DOHH2 (cell line): ENCODE measurements at regions not wholly inside any gene's neighbourhood (a gene's known extent, or its start where the extent isn't known, plus 50 kb on each side); places are given as distances from the start of the nearest gene placed in this dataset.
"Not testable (repeated sequence)": the region's sequence is repeated elsewhere in the genome, so short reads cannot be mapped to it uniquely, and the experiment has no call there.

ENCODE experiments used
- H3F3A ChIP-seq: fragments of 200-600 bp; sonication (generic), shearing (Covaris generic); 2 replicates; pipeline ENCODE4 v1.6.0; 2016; ENCODE audit warnings: antibody characterized with exemption, mild to moderate bottlenecking; ENCODE audit not compliant: control insufficient read depth, insufficient read depth
- H3K27ac ChIP-seq: fragments of 200-600 bp; sonication (generic); 2 replicates; pipeline ENCODE4 v1.5.1; 2014; ENCODE audit warnings: low read depth, mild to moderate bottlenecking, low read length, moderate library complexity
- H3K27me3 ChIP-seq: fragments of 200-600 bp; sonication (generic); 2 replicates; pipeline ENCODE4 v1.6.1; 2014; ENCODE audit warnings: mild to moderate bottlenecking, low read length, mixed read lengths; ENCODE audit not compliant: control insufficient read depth
- H3K36me3 ChIP-seq: fragments of 200-600 bp; sonication (generic); 2 replicates; pipeline ENCODE4 v1.6.1; 2014; ENCODE audit warnings: mild to moderate bottlenecking, low read length, moderate library complexity, mixed read lengths; ENCODE audit not compliant: control insufficient read depth
- H3K4me1 ChIP-seq: fragments of 200-600 bp; sonication (generic); 2 replicates; pipeline ENCODE4 v1.6.1; 2014; ENCODE audit warnings: mild to moderate bottlenecking, low read length, mixed read lengths; ENCODE audit not compliant: control insufficient read depth
- H3K4me2 ChIP-seq: fragments of 200-600 bp; sonication (generic); 2 replicates; pipeline ENCODE4 v1.6.0; 2014; ENCODE audit warnings: mild to moderate bottlenecking, low read length, moderate library complexity
- H3K4me3 ChIP-seq: fragments of 200-600 bp; sonication (generic); 2 replicates; pipeline ENCODE4 v1.5.1; 2014; ENCODE audit warnings: mild to moderate bottlenecking, low read length, mixed read lengths
- H3K79me2 ChIP-seq: fragments of 200-600 bp; sonication (generic); 2 replicates; pipeline ENCODE4 v1.6.1; 2014; ENCODE audit warnings: mild to moderate bottlenecking, low read length, mixed read lengths; ENCODE audit not compliant: control insufficient read depth
- H3K9me2 ChIP-seq: fragments of 200-600 bp; sonication (generic); replicated peaks from 2 replicates; pipeline ENCODE4 v1.6.1; 2014; ENCODE audit warnings: mild to moderate bottlenecking, low read length, mixed read lengths; ENCODE audit not compliant: control insufficient read depth
- H3K9me3 ChIP-seq: fragments of 200-600 bp; sonication (generic); 2 replicates; pipeline ENCODE4 v1.6.1; 2014; ENCODE audit warnings: antibody characterized with exemption, low read length, mixed read lengths; ENCODE audit not compliant: control insufficient read depth, insufficient read depth
- H4K20me1 ChIP-seq: fragments of 200-600 bp; sonication (generic); 2 replicates; pipeline ENCODE4 v1.6.0; 2014; ENCODE audit warnings: low read depth, mild to moderate bottlenecking, antibody characterized with exemption, low read length, moderate library complexity; ENCODE audit not compliant: control insufficient read depth, insufficient read depth
- EZH2phosphoT487 ChIP-seq: fragments of 200-600 bp; sonication (generic); IDR thresholded peaks from 2 replicates; pipeline ENCODE4 v1.6.1; 2017; ENCODE audit warnings: borderline replicate concordance, mild to moderate bottlenecking, antibody characterized with exemption, low read length, moderate library complexity, mixed read lengths
- TF ChIP-seq, protein P1 (sequence below): fragments of 200-600 bp; sonication (generic); IDR thresholded peaks from one replicate; pipeline ENCODE4 v1.5.1; 2014; ENCODE audit warnings: antibody characterized with exemption, mild to moderate bottlenecking, low read depth, low read length; ENCODE audit not compliant: poor library complexity, severe bottlenecking

DNA sequence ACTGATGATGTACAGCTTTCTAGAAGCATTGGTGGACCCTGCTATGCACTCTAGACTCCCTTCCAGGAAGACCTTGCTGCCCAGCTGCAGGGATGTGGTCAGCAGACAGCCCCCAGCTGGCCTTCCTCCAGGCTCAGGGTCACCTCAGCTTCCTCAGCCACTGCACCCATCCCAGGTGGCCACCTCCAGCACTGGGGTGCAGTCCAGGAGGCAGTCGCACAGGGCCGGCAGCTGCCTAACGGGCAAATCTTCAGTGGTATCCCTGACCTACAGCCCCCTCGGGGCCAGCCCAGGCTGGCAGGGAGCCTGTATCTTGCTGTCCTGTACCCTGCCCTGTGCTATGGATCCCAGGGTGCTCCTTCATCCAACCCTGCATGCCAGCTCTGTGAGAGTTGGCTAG is 81.8 kb downstream of the GADD45G start:
- Histone ChIP-seq H3K4me2 (no peak overlapping the region), H3K4me1 (no peaks in the 10 kb centered on the region), H3K36me3 (no peaks in the 10 kb centered on the region), H3K4me3 (no peak overlapping the region), H4K20me1 (no peaks in the 10 kb centered on the region), H3K27me3 (no peaks in the 10 kb centered on the region), H3K9me2 (no peaks in the 10 kb centered on the region), H3F3A (no peaks in the 10 kb centered on the region), H3K9me3 (no peaks in the 10 kb centered on the region), H3K27ac (no peak overlapping the region), H3K79me2 (no peaks in the 10 kb centered on the region)
- no peak for TF ChIP-seq EZH2phosphoT487
- TF ChIP-seq, protein P1, sequence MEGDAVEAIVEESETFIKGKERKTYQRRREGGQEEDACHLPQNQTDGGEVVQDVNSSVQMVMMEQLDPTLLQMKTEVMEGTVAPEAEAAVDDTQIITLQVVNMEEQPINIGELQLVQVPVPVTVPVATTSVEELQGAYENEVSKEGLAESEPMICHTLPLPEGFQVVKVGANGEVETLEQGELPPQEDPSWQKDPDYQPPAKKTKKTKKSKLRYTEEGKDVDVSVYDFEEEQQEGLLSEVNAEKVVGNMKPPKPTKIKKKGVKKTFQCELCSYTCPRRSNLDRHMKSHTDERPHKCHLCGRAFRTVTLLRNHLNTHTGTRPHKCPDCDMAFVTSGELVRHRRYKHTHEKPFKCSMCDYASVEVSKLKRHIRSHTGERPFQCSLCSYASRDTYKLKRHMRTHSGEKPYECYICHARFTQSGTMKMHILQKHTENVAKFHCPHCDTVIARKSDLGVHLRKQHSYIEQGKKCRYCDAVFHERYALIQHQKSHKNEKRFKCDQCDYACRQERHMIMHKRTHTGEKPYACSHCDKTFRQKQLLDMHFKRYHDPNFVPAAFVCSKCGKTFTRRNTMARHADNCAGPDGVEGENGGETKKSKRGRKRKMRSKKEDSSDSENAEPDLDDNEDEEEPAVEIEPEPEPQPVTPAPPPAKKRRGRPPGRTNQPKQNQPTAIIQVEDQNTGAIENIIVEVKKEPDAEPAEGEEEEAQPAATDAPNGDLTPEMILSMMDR = no peak

DNA sequence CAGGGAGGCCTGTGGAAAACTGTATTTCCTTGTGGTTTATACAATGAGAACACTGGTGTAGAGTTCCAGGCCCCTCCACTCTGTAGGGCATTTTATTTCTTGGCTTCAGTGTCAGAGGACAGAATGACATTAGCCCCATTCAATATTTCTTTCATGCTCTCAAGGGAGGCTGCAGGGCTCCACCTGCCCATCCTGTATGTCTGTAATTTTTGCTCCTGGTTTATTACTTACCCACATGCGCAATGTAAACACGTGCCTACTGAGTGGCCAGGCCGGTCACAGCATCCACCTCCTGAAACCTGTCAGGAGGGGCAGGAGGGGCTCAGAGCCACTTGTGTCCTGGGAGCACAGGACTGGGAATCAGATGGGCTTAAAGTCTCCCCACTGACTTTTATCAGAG is 82.4 kb downstream of the GADD45G start:
- TF ChIP-seq EZH2phosphoT487 = no peak
- TF ChIP-seq, protein P1 = no peak
- no peaks in the 10 kb centered on the region for H3K36me3 ChIP-seq

GRCh38 chr9:89687848-89688247 is 83.0 kb downstream of the GADD45G start:
- Histone ChIP-seq H3F3A (no peaks in the 10 kb centered on the region), H3K4me1 (no peaks in the 10 kb centered on the region), H3K9me2 (no peaks in the 10 kb centered on the region), H3K9me3 (no peaks in the 10 kb centered on the region), H3K79me2 (no peaks in the 10 kb centered on the region), H3K27ac (no peak overlapping the region), H3K36me3 (no peaks in the 10 kb centered on the region), H3K4me3 (no peak overlapping the region), H4K20me1 (no peaks in the 10 kb centered on the region), H3K27me3 (no peaks in the 10 kb centered on the region), H3K4me2 (no peak overlapping the region)
- TF ChIP-seq, protein P1 = no peak
- no peak for TF ChIP-seq EZH2phosphoT487

More for the DNA sequence above, 82.4 kb downstream of the GADD45G start:
- Histone ChIP-seq H3F3A (no peaks in the 10 kb centered on the region), H3K4me2 (no peak overlapping the region), H3K9me3 (no peaks in the 10 kb centered on the region), H4K20me1 (no peaks in the 10 kb centered on the region), H3K27ac (no peak overlapping the region), H3K79me2 (no peaks in the 10 kb centered on the region), H3K4me3 (no peak overlapping the region), H3K9me2 (no peaks in the 10 kb centered on the region), H3K4me1 (no peaks in the 10 kb centered on the region), H3K27me3 (no peaks in the 10 kb centered on the region)

GRCh38 chr9:89689321-89689720 is 84.5 kb downstream of the GADD45G start:
- not testable (repeated sequence) for H3K79me2 ChIP-seq, H3K4me1 ChIP-seq, H3K27ac ChIP-seq, H3F3A ChIP-seq, H3K4me2 ChIP-seq, H3K36me3 ChIP-seq, H4K20me1 ChIP-seq, H3K9me3 ChIP-seq, H3K9me2 ChIP-seq, H3K4me3 ChIP-seq, H3K27me3 ChIP-seq
